HepG2 (cell line): ENCODE measurements at regions not wholly inside any gene's neighbourhood (a gene's known extent, or its start where the extent isn't known, plus 50 kb on each side); places are given as distances from the start of the nearest gene placed in this dataset.

Experiments used
- BCL6 ChIP-seq: IDR thresholded peaks from 2 replicates; pipeline ENCODE4 v1.6.1; 2016; ENCODE audit warnings: missing genetic modification reagents, missing compliant biosample characterization
- CCAR2 ChIP-seq: fragments of 200-400 bp; formaldehyde crosslinking; optimal IDR thresholded peaks from 2 replicates; pipeline ENCODE3; 2018; ENCODE audit warnings: low read depth, mild to moderate bottlenecking, low read length, moderate library complexity
- CEBPB ChIP-seq: IDR thresholded peaks from 2 replicates; pipeline ENCODE4 v1.6.1; 2011; ENCODE audit warnings: low read depth, low read length, improper control_type of control experiment, borderline replicate concordance
- DMAP1 ChIP-seq: IDR thresholded peaks from 2 replicates; pipeline ENCODE4 v1.6.1; 2016
- DNMT3B ChIP-seq: conservative IDR thresholded peaks from 2 replicates; pipeline ENCODE4 v1.6.1; 2016; ENCODE audit warnings: missing biosample characterization, control low read depth
- MTA1 ChIP-seq: sonication (generic); formaldehyde crosslinking; IDR thresholded peaks from 2 replicates; pipeline ENCODE4 v1.4.0; 2020; ENCODE audit warnings: missing genetic modification reagents, mild to moderate bottlenecking, borderline replicate concordance
- PPARG ChIP-seq: conservative IDR thresholded peaks from 2 replicates; pipeline ENCODE4 v1.6.1; 2016; ENCODE audit warnings: missing biosample characterization, missing genetic modification reagents
- SMYD3 ChIP-seq: sonication (generic); formaldehyde crosslinking; IDR thresholded peaks from 2 replicates; pipeline ENCODE4 v1.8.1; 2023; ENCODE audit warnings: mild to moderate bottlenecking, missing genetic modification reagents
- TCF7 ChIP-seq: sonication (generic); IDR thresholded peaks from 2 replicates; pipeline ENCODE4 v1.6.1; 2016; ENCODE audit warnings: antibody characterized with exemption, low read depth
- ZMYM3 ChIP-seq: sonication (generic); formaldehyde crosslinking; IDR thresholded peaks from 2 replicates; pipeline ENCODE4 v1.5.1; 2020; ENCODE audit warnings: mild to moderate bottlenecking, missing genetic modification reagents
- ZNF331 ChIP-seq: sonication (generic); formaldehyde crosslinking; IDR thresholded peaks from 2 replicates; pipeline ENCODE4 v1.4.0; 2020; ENCODE audit warnings: missing genetic modification reagents
- TF ChIP-seq, protein P1 (sequence below): sonication (generic); formaldehyde crosslinking; IDR thresholded peaks from 2 replicates; pipeline ENCODE4 v1.4.0; 2020; ENCODE audit warnings: missing genetic modification reagents, borderline replicate concordance
- TF ChIP-seq, protein P2 (sequence below), 2 experiments: fragments of 450-650 bp in 1 of 2; sonication (generic) in 1 of 2; formaldehyde crosslinking; IDR thresholded peaks; 2 replicates each; pipeline versions ENCODE4 v1.5.0 to v1.8.0; 2020 to 2022; ENCODE audit warnings: mild to moderate bottlenecking in 1 of 2, missing genetic modification reagents in 1 of 2
- TF ChIP-seq, protein P3 (sequence below): sonication (generic); formaldehyde crosslinking; IDR thresholded peaks from 2 replicates; pipeline ENCODE4 v1.4.0; 2020; ENCODE audit warnings: missing genetic modification reagents, borderline replicate concordance
- TF ChIP-seq, protein P4 (sequence below): IDR thresholded peaks from 2 replicates; pipeline ENCODE4 v1.6.1; 2016; ENCODE audit warnings: mild to moderate bottlenecking

DNA sequence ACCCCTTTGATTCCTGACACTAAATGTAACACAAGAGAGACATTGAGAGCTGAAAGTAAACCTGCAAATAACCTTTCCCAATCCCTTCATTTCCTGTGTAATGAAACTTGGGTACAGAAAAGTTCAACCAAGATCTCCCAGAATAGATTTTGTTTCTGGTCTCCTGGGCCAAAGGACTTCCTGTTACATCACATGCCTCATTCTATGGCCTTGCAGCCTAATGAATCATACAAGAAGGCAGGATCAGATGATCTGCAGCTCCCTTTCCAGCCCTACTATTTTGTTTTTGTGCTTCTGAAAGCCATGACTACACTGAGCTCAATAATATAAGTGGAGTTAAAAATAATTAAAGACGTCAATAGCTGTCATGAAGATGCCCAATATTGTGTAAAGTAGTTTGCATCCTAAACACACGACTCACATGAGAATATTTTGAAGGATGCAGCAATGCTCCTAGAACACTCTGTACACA, 73.4 kb upstream of the NOX3 start (continued):
- TF ChIP-seq, protein P1, sequence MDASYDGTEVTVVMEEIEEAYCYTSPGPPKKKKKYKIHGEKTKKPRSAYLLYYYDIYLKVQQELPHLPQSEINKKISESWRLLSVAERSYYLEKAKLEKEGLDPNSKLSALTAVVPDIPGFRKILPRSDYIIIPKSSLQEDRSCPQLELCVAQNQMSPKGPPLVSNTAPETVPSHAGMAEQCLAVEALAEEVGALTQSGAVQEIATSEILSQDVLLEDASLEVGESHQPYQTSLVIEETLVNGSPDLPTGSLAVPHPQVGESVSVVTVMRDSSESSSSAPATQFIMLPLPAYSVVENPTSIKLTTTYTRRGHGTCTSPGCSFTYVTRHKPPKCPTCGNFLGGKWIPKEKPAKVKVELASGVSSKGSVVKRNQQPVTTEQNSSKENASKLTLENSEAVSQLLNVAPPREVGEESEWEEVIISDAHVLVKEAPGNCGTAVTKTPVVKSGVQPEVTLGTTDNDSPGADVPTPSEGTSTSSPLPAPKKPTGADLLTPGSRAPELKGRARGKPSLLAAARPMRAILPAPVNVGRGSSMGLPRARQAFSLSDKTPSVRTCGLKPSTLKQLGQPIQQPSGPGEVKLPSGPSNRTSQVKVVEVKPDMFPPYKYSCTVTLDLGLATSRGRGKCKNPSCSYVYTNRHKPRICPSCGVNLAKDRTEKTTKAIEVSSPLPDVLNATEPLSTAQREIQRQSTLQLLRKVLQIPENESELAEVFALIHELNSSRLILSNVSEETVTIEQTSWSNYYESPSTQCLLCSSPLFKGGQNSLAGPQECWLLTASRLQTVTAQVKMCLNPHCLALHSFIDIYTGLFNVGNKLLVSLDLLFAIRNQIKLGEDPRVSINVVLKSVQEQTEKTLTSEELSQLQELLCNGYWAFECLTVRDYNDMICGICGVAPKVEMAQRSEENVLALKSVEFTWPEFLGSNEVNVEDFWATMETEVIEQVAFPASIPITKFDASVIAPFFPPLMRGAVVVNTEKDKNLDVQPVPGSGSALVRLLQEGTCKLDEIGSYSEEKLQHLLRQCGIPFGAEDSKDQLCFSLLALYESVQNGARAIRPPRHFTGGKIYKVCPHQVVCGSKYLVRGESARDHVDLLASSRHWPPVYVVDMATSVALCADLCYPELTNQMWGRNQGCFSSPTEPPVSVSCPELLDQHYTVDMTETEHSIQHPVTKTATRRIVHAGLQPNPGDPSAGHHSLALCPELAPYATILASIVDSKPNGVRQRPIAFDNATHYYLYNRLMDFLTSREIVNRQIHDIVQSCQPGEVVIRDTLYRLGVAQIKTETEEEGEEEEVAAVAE (CRISPR knock-in tag) = peak; percentile 35; the same call in 1 of the 2 replicates
- TF ChIP-seq DMAP1 (CRISPR knock-in tag) (peak; percentile 28; the same call in 1 of the 2 replicates), PPARG (CRISPR knock-in tag) (peak; percentile 90), TCF7 (peak; percentile 80), ZMYM3 (peak; percentile 62; the same call in 1 of the 2 replicates), MTA1 (CRISPR knock-in tag) (no peak), ZNF331 (CRISPR knock-in tag) (peak; percentile 53), SMYD3 (CRISPR knock-in tag) (peak; percentile 76), DNMT3B (CRISPR knock-in tag) (0 out of 2 replicates have a peak, but pooled peaks have one; percentile 67), CEBPB (peak; percentile 58; the same call in 1 of the 2 replicates), BCL6 (CRISPR knock-in tag) (peak; percentile 65), CCAR2 (no peak)
- TF ChIP-seq, protein P2, sequence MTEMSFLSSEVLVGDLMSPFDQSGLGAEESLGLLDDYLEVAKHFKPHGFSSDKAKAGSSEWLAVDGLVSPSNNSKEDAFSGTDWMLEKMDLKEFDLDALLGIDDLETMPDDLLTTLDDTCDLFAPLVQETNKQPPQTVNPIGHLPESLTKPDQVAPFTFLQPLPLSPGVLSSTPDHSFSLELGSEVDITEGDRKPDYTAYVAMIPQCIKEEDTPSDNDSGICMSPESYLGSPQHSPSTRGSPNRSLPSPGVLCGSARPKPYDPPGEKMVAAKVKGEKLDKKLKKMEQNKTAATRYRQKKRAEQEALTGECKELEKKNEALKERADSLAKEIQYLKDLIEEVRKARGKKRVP (CRISPR knock-in tag; IDR thresholded peaks at IDR 0.05) = peak in 1 of 2 experiments; percentile 94; a peak in 2 of 4 replicates
- TF ChIP-seq, protein P3, sequence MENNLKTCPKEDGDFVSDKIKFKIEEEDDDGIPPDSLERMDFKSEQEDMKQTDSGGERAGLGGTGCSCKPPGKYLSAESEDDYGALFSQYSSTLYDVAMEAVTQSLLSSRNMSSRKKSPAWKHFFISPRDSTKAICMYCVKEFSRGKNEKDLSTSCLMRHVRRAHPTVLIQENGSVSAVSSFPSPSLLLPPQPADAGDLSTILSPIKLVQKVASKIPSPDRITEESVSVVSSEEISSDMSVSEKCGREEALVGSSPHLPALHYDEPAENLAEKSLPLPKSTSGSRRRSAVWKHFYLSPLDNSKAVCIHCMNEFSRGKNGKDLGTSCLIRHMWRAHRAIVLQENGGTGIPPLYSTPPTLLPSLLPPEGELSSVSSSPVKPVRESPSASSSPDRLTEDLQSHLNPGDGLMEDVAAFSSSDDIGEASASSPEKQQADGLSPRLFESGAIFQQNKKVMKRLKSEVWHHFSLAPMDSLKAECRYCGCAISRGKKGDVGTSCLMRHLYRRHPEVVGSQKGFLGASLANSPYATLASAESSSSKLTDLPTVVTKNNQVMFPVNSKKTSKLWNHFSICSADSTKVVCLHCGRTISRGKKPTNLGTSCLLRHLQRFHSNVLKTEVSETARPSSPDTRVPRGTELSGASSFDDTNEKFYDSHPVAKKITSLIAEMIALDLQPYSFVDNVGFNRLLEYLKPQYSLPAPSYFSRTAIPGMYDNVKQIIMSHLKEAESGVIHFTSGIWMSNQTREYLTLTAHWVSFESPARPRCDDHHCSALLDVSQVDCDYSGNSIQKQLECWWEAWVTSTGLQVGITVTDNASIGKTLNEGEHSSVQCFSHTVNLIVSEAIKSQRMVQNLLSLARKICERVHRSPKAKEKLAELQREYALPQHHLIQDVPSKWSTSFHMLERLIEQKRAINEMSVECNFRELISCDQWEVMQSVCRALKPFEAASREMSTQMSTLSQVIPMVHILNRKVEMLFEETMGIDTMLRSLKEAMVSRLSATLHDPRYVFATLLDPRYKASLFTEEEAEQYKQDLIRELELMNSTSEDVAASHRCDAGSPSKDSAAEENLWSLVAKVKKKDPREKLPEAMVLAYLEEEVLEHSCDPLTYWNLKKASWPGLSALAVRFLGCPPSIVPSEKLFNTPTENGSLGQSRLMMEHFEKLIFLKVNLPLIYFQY (CRISPR knock-in tag) = 0 out of 2 replicates have a peak, but pooled peaks have one; percentile 16
- TF ChIP-seq, protein P4, sequence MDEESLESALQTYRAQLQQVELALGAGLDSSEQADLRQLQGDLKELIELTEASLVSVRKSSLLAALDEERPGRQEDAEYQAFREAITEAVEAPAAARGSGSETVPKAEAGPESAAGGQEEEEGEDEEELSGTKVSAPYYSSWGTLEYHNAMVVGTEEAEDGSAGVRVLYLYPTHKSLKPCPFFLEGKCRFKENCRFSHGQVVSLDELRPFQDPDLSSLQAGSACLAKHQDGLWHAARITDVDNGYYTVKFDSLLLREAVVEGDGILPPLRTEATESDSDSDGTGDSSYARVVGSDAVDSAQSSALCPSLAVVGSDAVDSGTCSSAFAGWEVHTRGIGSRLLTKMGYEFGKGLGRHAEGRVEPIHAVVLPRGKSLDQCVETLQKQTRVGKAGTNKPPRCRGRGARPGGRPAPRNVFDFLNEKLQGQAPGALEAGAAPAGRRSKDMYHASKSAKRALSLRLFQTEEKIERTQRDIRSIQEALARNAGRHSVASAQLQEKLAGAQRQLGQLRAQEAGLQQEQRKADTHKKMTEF (CRISPR knock-in tag) = peak; percentile 85
